ENCODE measurements at regions not wholly inside any gene's neighbourhood (a gene's known extent, or its start where the extent isn't known, plus 50 kb on each side); places are given as distances from the start of the nearest gene placed in this dataset.

- TF ChIP-seq CTCF (IDR thresholded peaks at IDR 0.05) = no peak
- no peak for TF ChIP-seq POLR2A (IDR thresholded peaks at IDR 0.05)
Observed at GRCh38 chr18:2316082-2316750, 255.1 kb downstream of the METTL4 start.
